Sigmoid colon (tissue), 6 donors: ENCODE measurements at regions not wholly inside any gene's neighbourhood (a gene's known extent, or its start where the extent isn't known, plus 50 kb on each side); places are given as distances from the start of the nearest gene placed in this dataset.

Experiments
- DNase-seq: peaks from one replicate; pipeline ENCODE4 v3.0.0-alpha.2; 2019
- H3K27ac ChIP-seq, 4 donors: fragments of 200-600 bp; sonication (generic); one replicate each; pipeline ENCODE4 v1.5.1; 2016 to 2019; ENCODE audit warnings: mild to moderate bottlenecking in 1 of 4
- H3K27me3 ChIP-seq, 3 donors: fragments of 200-600 bp; sonication (generic); one replicate each; pipeline ENCODE4 v1.5.1; 2019; ENCODE audit warnings: mild to moderate bottlenecking in 1 of 3
- H3K36me3 ChIP-seq, 4 donors: fragments of 200-600 bp; sonication (generic); one replicate each; pipeline ENCODE4 v1.5.1; 2016 to 2019
- H3K4me1 ChIP-seq, 4 donors: fragments of 200-600 bp; sonication (generic); one replicate each; pipeline ENCODE4 v1.5.1; 2017 to 2019
- H3K4me3 ChIP-seq, 4 donors: fragments of 200-600 bp; sonication (generic); one replicate each; pipeline ENCODE4 v1.5.1; 2017 to 2019; ENCODE audit warnings: mild to moderate bottlenecking in 2 of 4, moderate library complexity in 1 of 4
- H3K9me3 ChIP-seq, 4 donors: fragments of 200-600 bp in 3 of 4; sonication (generic) in 3 of 4; one replicate each; pipeline versions ENCODE4 v1.5.1 to v1.6.1; 2013 to 2019
- CTCF ChIP-seq, 4 experiments: fragments of 450-650 bp in 3 of 4; fragments of 200-600 bp in 1 of 4; IDR thresholded peaks; one replicate each; pipeline ENCODE4 v1.5.1; 2016 to 2019; ENCODE audit warnings: antibody characterized with exemption in 4 of 4, mild to moderate bottlenecking in 3 of 4, moderate library complexity in 2 of 4
- EP300 ChIP-seq, 4 donors: sonication (generic); formaldehyde crosslinking; IDR thresholded peaks; one replicate each; pipeline ENCODE4 v1.6.1; 2017; ENCODE audit warnings: antibody characterized with exemption in 4 of 4
- POLR2A ChIP-seq, 2 donors: fragments of 450-650 bp; IDR thresholded peaks; one replicate each; pipeline ENCODE4 v1.6.1; 2016; ENCODE audit warnings: antibody characterized with exemption in 2 of 2, mild to moderate bottlenecking in 2 of 2, moderate library complexity in 2 of 2
- POLR2AphosphoS5 ChIP-seq, 4 donors: sonication (generic); formaldehyde crosslinking; IDR thresholded peaks; one replicate each; pipeline ENCODE4 v1.6.1; 2017; ENCODE audit warnings: antibody characterized with exemption in 4 of 4
- WGBS, 2 donors: extraction: QIAGEN DNeasy Blood & Tissue Kit; methylation state at CpG; one replicate each; pipeline ENCODE4 v1.1.7; 2013; 5-methylcytosine and 5-hydroxymethylcytosine counted together
- intact Hi-C: fragments of 100-400 bp; cut with DNase I; formaldehyde crosslinking; loops from one replicate; pipeline ENCODE4 v1.15.1; 2023
- donor health status: healthy with polysubstance abuse.
- donor health status: healthy.

- Histone ChIP-seq H3K4me1 (peaks cover 0 to 12% (median 5%) of the 10 kb centered on the region in 4 donors), H3K4me3 (no peak overlapping the region), H3K27ac (no peak overlapping the region), H3K9me3 (no peaks in the 10 kb centered on the region), H3K27me3 (no peaks in the 10 kb centered on the region), H3K36me3 (no peaks in the 10 kb centered on the region)
- DNase-seq = no peak
- TF ChIP-seq POLR2A (IDR thresholded peaks at IDR 0.05) (no peak), CTCF (IDR thresholded peaks at IDR 0.05) (no peak), POLR2AphosphoS5 (IDR thresholded peaks at IDR 0.05) (no peak), EP300 (IDR thresholded peaks at IDR 0.05) (no peak)
- intact Hi-C loops = no loop called here
Measured at GRCh38 chr15:39236375-39236774, 344.5 kb upstream of the THBS1 start.

- no peaks in the 10 kb centered on the region for H3K4me1 ChIP-seq
- H3K36me3 ChIP-seq = no peaks in the 10 kb centered on the region
- no peak for DNase-seq
- WGBS, 2 donors = 92 to 96% methylated on average over 6 of the region's 6 CpGs
- no peak overlapping the region for H3K27ac ChIP-seq
- no peaks in the 10 kb centered on the region for H3K9me3 ChIP-seq
- H3K27me3 ChIP-seq = no peaks in the 10 kb centered on the region
- no peak overlapping the region for H3K4me3 ChIP-seq
- intact Hi-C loops = no loop called here
- TF ChIP-seq POLR2A (IDR thresholded peaks at IDR 0.05) (no peak), POLR2AphosphoS5 (IDR thresholded peaks at IDR 0.05) (no peak), EP300 (IDR thresholded peaks at IDR 0.05) (no peak), CTCF (IDR thresholded peaks at IDR 0.05) (no peak)
Measured at GRCh38 chr15:39238443-39238842, 342.4 kb upstream of the THBS1 start.

- Histone ChIP-seq H3K4me3 (no peak overlapping the region), H3K9me3 (no peaks in the 10 kb centered on the region), H3K36me3 (no peaks in the 10 kb centered on the region), H3K27me3 (no peaks in the 10 kb centered on the region), H3K4me1 (no peaks in the 10 kb centered on the region), H3K27ac (no peak overlapping the region)
- TF ChIP-seq EP300 (IDR thresholded peaks at IDR 0.05) = no peak
- no peak for TF ChIP-seq CTCF (IDR thresholded peaks at IDR 0.05)
- TF ChIP-seq POLR2AphosphoS5 (IDR thresholded peaks at IDR 0.05) = no peak
- TF ChIP-seq POLR2A (IDR thresholded peaks at IDR 0.05) = no peak
- no peak for DNase-seq
- intact Hi-C loops = no loop called here
- 77 to 83% methylated on average over 1 of the region's 1 CpG for WGBS, 2 donors
Measured at GRCh38 chr15:39239562-39239961, 341.3 kb upstream of the THBS1 start.

- Histone ChIP-seq H3K4me3 (no peak overlapping the region), H3K36me3 (no peaks in the 10 kb centered on the region), H3K9me3 (no peaks in the 10 kb centered on the region), H3K27me3 (no peaks in the 10 kb centered on the region), H3K4me1 (no peaks in the 10 kb centered on the region), H3K27ac (no peak overlapping the region)
- TF ChIP-seq CTCF (IDR thresholded peaks at IDR 0.05) = no peak
- TF ChIP-seq POLR2AphosphoS5 (IDR thresholded peaks at IDR 0.05) = no peak
- TF ChIP-seq EP300 (IDR thresholded peaks at IDR 0.05) = no peak
- TF ChIP-seq POLR2A (IDR thresholded peaks at IDR 0.05) = no peak
- no peak for DNase-seq
- intact Hi-C loops = no loop called here
Measured at GRCh38 chr15:39242345-39242744, 338.5 kb upstream of the THBS1 start.

GRCh38 chr15:39243396-39243795 is 337.5 kb upstream of the THBS1 start:
- WGBS, 2 donors = 91 to 92% methylated on average over 1 of the region's 1 CpG
- Histone ChIP-seq H3K4me3 (no peak overlapping the region), H3K27me3 (no peaks in the 10 kb centered on the region), H3K36me3 (no peaks in the 10 kb centered on the region), H3K27ac (no peak overlapping the region), H3K9me3 (no peaks in the 10 kb centered on the region), H3K4me1 (no peaks in the 10 kb centered on the region)
- TF ChIP-seq POLR2AphosphoS5 (IDR thresholded peaks at IDR 0.05) = no peak
- no peak for TF ChIP-seq EP300 (IDR thresholded peaks at IDR 0.05)
- TF ChIP-seq CTCF (IDR thresholded peaks at IDR 0.05) = no peak
- no peak for TF ChIP-seq POLR2A (IDR thresholded peaks at IDR 0.05)
- intact Hi-C loops = no loop called here
- DNase-seq = no peak
